ENCODE measurements at regions not wholly inside any gene's neighbourhood (a gene's known extent, or its start where the extent isn't known, plus 50 kb on each side); places are given as distances from the start of the nearest gene placed in this dataset.

DNA sequence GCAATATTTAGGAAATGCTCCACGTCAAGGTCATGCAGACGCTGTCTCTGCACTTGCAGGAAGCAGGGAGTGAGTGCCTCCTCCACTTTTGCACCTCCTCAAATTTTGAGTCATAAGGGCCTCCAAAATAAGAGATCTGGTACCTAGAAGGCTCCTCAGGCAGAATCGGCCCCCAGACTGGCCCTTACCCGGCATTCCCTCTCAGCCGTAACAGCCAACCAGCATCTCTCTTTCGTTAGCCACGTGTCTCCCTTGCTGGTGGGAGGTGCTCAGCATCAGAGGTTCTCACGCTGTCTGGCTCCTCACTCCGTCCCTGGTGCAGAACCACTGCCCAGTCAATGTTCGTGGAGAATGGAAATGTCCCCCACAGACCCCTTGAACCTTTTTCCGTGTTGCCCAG is 75.3 kb downstream of the ANKRD60 start:
- no peak for DNase-seq (ENCODE audit: low spot score in 2 of 2)
- TF ChIP-seq POLR2A (IDR thresholded peaks at IDR 0.05) (no peak), CTCF (IDR thresholded peaks at IDR 0.05) (no peak), POLR2AphosphoS5 (IDR thresholded peaks at IDR 0.05) (no peak)
- Histone ChIP-seq H3K36me3 (no peaks in the 10 kb centered on the region), H3K9me3 (no peaks in the 10 kb centered on the region), H3K27ac (no peak overlapping the region), H3K27me3 (peaks cover 0 to 12% of the 10 kb centered on the region in 2 donors), H3K4me1 (no peaks in the 10 kb centered on the region), H3K4me3 (no peak overlapping the region)
- intact Hi-C loops (cut with DNase I; ENCODE audit: low total_unique reads): no loop called here

DNA sequence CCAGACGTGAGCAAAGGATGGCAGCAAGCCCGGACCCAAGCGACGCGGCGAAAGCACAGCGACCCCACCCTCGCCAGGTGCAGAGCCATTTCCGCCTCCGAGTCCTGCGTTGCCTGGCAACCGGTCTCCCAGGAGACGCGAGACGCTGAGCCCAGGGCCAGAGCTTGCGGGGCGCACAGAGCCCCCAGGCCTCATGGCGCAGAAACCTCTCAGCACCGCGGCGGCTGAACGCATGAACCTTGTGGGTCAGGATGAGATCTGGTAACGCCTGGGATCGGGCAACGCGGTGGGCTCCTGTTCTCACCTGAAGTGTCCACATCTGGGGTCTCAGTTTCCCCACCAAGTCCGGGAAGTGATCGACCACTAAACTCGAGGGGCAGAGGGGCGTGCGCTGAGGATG is 77.7 kb downstream of the ANKRD60 start:
- Histone ChIP-seq H3K9me3 (no peaks in the 10 kb centered on the region), H3K36me3 (no peaks in the 10 kb centered on the region), H3K27ac (no peak overlapping the region), H3K4me3 (no peak overlapping the region), H3K4me1 (no peaks in the 10 kb centered on the region), H3K27me3 (peaks cover 0 to 12% of the 10 kb centered on the region in 2 donors)
- no peak for DNase-seq (ENCODE audit: low spot score in 2 of 2)
- intact Hi-C loops (cut with DNase I; ENCODE audit: low total_unique reads): no loop called here
- no peak for TF ChIP-seq CTCF (IDR thresholded peaks at IDR 0.05)
- no peak for TF ChIP-seq POLR2AphosphoS5 (IDR thresholded peaks at IDR 0.05)
- TF ChIP-seq POLR2A (IDR thresholded peaks at IDR 0.05): no peak

- Histone ChIP-seq H3K4me3 (no peak overlapping the region), H3K36me3 (no peaks in the 10 kb centered on the region), H3K27me3 (peaks cover 0 to 12% of the 10 kb centered on the region in 2 donors), H3K4me1 (no peaks in the 10 kb centered on the region), H3K9me3 (no peaks in the 10 kb centered on the region), H3K27ac (no peak overlapping the region)
- TF ChIP-seq POLR2A (IDR thresholded peaks at IDR 0.05) (no peak), POLR2AphosphoS5 (IDR thresholded peaks at IDR 0.05) (no peak), CTCF (IDR thresholded peaks at IDR 0.05) (no peak)
- no peak for DNase-seq (ENCODE audit: low spot score in 2 of 2)
- intact Hi-C loops (cut with DNase I; ENCODE audit: low total_unique reads): no loop called here
These were observed 78.9 kb downstream of the ANKRD60 start for GRCh38 chr20:58149437-58150091.

DNA sequence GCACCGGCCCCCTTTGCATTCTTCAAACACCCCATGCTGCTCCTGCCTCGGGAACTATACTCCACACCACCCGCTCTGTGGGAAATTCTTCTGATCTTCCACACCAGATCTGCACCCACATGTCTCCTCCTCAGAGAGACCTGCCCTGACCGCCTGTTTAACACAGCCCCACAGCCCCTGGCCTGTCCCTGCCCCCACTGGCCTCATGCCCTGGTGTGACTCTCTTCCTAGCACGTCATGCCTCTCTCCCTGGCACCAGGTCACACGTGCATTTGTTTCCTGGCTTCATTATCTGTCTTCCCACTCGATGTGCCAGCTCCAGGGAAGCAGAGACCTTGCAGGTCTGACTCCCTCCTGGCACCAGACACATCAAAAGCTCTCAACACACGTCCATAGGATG is 79.6 kb downstream of the ANKRD60 start:
- Histone ChIP-seq H3K4me3 (no peak overlapping the region), H3K36me3 (no peaks in the 10 kb centered on the region), H3K27ac (no peak overlapping the region), H3K27me3 (peaks cover 0 to 12% of the 10 kb centered on the region in 2 donors), H3K9me3 (no peaks in the 10 kb centered on the region), H3K4me1 (no peaks in the 10 kb centered on the region)
- DNase-seq (ENCODE audit: low spot score in 2 of 2): no peak
- intact Hi-C loops (cut with DNase I; ENCODE audit: low total_unique reads): no loop called here
- TF ChIP-seq POLR2A (IDR thresholded peaks at IDR 0.05) (no peak), CTCF (IDR thresholded peaks at IDR 0.05) (no peak), POLR2AphosphoS5 (IDR thresholded peaks at IDR 0.05) (no peak)

GRCh38 chr20:58147628-58148370 is 80.7 kb downstream of the ANKRD60 start:
- no peak for TF ChIP-seq POLR2A (IDR thresholded peaks at IDR 0.05)
- TF ChIP-seq CTCF (IDR thresholded peaks at IDR 0.05): no peak
- no peak for TF ChIP-seq POLR2AphosphoS5 (IDR thresholded peaks at IDR 0.05)
- Histone ChIP-seq H3K27me3 (peaks cover 0 to 12% of the 10 kb centered on the region in 2 donors), H3K27ac (no peak overlapping the region), H3K9me3 (no peaks in the 10 kb centered on the region), H3K36me3 (no peaks in the 10 kb centered on the region), H3K4me1 (no peaks in the 10 kb centered on the region), H3K4me3 (no peak overlapping the region)
- no peak for DNase-seq (ENCODE audit: low spot score in 2 of 2)
- intact Hi-C loops (cut with DNase I; ENCODE audit: low total_unique reads): no loop called here

Data from breast epithelium (tissue), 4 donors.